Transverse colon (tissue), 4 donors: ENCODE measurements at regions not wholly inside any gene's neighbourhood (a gene's known extent, or its start where the extent isn't known, plus 50 kb on each side); places are given as distances from the start of the nearest gene placed in this dataset.

Experiments used
- DNase-seq: peaks from one replicate; pipeline ENCODE4 v3.0.0-alpha.2; 2019
- H3K27ac ChIP-seq, 4 donors: fragments of 200-600 bp; sonication (generic); 2 replicates each; pipeline ENCODE4 v1.5.1; 2016 to 2018; ENCODE audit warnings: inconsistent platforms in 4 of 4
- H3K27me3 ChIP-seq: fragments of 200-600 bp; sonication (generic); 2 replicates; pipeline ENCODE4 v1.5.1; 2017; ENCODE audit warnings: inconsistent platforms
- H3K36me3 ChIP-seq, 4 donors: fragments of 200-600 bp; sonication (generic); 2 replicates each; pipeline ENCODE4 v1.5.1; 2017 to 2019; ENCODE audit warnings: inconsistent platforms in 4 of 4
- H3K4me1 ChIP-seq, 4 donors: fragments of 200-600 bp; sonication (generic); 2 replicates each; pipeline ENCODE4 v1.5.1; 2017 to 2020; ENCODE audit warnings: inconsistent platforms in 4 of 4
- H3K4me3 ChIP-seq, 4 donors: fragments of 200-600 bp; sonication (generic); 1 replicate in 1 of 4; 2 replicates in 3 of 4; pipeline versions ENCODE4 v1.5.1 to v1.6.1; 2017 to 2019; ENCODE audit warnings: inconsistent platforms in 4 of 4
- H3K9me3 ChIP-seq, 2 donors: fragments of 200-600 bp; sonication (generic); 2 replicates each; pipeline ENCODE4 v1.5.1; 2017 to 2019; ENCODE audit warnings: inconsistent platforms in 2 of 2
- EP300 ChIP-seq: sonication (generic); formaldehyde crosslinking; IDR thresholded peaks from one replicate; pipeline ENCODE4 v1.6.1; 2017; ENCODE audit warnings: antibody characterized with exemption, low read depth
- POLR2A ChIP-seq: fragments of 450-650 bp; IDR thresholded peaks from one replicate; pipeline ENCODE4 v1.6.1; 2016; ENCODE audit warnings: antibody characterized with exemption, mild to moderate bottlenecking, moderate library complexity
- POLR2AphosphoS5 ChIP-seq, 3 donors: sonication (generic); formaldehyde crosslinking; IDR thresholded peaks; one replicate each; pipeline ENCODE4 v1.6.1; 2016; ENCODE audit warnings: antibody characterized with exemption in 3 of 3
- WGBS, 2 donors: methylation state at CpG; one replicate each; pipeline ENCODE4 v1.1.5; 2018; ENCODE audit warnings: low coverage in 1 of 2; 5-methylcytosine and 5-hydroxymethylcytosine counted together
- in situ Hi-C, 4 donors: fragments of 200-750 bp; cut with MboI; loops; one replicate each; pipeline versions ENCODE4 v1.15.0 to v1.15.1; 2017; ENCODE audit warnings: low sequenced_read_pairs in 3 of 4, low pct_ligation_motif_present in 1 of 4, low pct_unique_long_range_greater_than_20kb in 1 of 4
- intact Hi-C: fragments of 100-400 bp; cut with DNase I; formaldehyde crosslinking; loops from one replicate; pipeline ENCODE4 v1.15.1; 2023; ENCODE audit warnings: low total_unique reads
- TF ChIP-seq, protein P1 (sequence below), 5 experiments: fragments of 200-600 bp in 3 of 5; fragments of 450-650 bp in 2 of 5; sonication (generic) in 3 of 5; IDR thresholded peaks; 1 replicate in 2 of 5; 2 replicates in 3 of 5; pipeline ENCODE4 v1.5.1; 2016 to 2017; ENCODE audit warnings: antibody characterized with exemption in 5 of 5, inconsistent platforms in 3 of 5, mild to moderate bottlenecking in 2 of 5, moderate library complexity in 1 of 5

DNA sequence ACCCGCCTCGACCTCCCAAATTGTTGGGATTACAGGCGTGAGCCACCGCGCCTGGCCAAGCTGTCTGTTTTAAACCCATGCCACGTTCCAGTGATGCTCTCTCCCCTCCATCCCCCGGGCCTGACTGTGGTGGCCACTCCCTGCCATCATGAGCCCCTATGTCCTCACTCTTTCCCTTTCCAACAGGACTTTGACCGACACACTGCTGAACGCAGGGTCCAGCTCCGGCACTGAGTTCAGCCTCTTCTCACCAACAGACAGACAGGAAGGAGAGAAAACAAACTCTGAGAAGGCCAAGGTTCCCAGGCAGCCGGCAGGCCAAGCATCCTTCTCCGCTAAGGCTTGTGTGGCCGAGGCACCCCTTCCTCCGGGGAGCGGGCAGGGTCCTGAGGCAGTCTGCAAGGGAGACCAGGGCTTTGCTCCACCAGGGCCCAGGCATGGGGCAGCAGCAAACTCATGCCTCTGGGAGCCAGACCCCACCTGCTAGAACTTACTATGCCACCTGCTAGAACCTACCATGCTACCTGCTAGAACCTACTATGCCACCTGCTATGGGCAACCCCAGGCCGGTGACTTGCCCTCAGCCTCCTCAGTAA lies 152.7 kb downstream of the CRYBB2 start:
- H3K27ac ChIP-seq = no peak overlapping the region
- H3K36me3 ChIP-seq = no peaks in the 10 kb centered on the region
- no peak for TF ChIP-seq EP300
- H3K27me3 ChIP-seq = no peaks in the 10 kb centered on the region
- H3K9me3 ChIP-seq = no peaks in the 10 kb centered on the region
- in situ Hi-C loops (no loop called here), intact Hi-C loops (no loop called here)
- DNase-seq = no peak
- 74 to 91% methylated on average over 4 to 16 of the region's 16 CpGs for WGBS, 2 donors
- H3K4me1 ChIP-seq = peaks cover 0 to 15% (median 8%) of the 10 kb centered on the region in 4 donors
- no peak overlapping the region for H3K4me3 ChIP-seq

DNA sequence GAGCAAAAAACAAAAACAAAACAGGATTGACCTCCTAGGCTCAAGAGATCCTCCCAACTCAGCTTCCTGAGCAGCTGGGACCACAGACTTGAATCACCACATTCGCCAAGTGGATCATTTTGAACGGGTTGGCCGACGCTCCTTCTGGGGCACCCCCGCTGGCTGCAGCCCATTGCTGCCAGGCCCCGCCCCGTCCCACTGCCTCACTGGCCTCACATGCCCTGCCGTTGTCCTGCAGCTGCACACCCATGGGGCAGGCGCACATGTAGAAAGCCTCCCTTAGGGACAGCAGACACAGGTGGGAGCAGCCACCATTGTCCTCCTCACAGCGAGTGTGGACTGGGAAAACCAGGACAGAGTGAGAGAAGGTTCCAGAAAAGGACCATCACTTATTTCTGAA lies 154.5 kb downstream of the CRYBB2 start:
- Histone ChIP-seq H3K4me3 (no peak overlapping the region), H3K36me3 (peaks cover 0 to 7% (median 0%) of the 10 kb centered on the region in 4 donors), H3K9me3 (no peaks in the 10 kb centered on the region), H3K27ac (no peak overlapping the region), H3K27me3 (no peaks in the 10 kb centered on the region), H3K4me1 (peaks cover 0 to 2% (median 0%) of the 10 kb centered on the region in 4 donors)
- 94 to 100% methylated on average over 1 to 10 of the region's 10 CpGs for WGBS, 2 donors
- TF ChIP-seq POLR2AphosphoS5 (IDR thresholded peaks at IDR 0.05) = no peak
- TF ChIP-seq, protein P1, sequence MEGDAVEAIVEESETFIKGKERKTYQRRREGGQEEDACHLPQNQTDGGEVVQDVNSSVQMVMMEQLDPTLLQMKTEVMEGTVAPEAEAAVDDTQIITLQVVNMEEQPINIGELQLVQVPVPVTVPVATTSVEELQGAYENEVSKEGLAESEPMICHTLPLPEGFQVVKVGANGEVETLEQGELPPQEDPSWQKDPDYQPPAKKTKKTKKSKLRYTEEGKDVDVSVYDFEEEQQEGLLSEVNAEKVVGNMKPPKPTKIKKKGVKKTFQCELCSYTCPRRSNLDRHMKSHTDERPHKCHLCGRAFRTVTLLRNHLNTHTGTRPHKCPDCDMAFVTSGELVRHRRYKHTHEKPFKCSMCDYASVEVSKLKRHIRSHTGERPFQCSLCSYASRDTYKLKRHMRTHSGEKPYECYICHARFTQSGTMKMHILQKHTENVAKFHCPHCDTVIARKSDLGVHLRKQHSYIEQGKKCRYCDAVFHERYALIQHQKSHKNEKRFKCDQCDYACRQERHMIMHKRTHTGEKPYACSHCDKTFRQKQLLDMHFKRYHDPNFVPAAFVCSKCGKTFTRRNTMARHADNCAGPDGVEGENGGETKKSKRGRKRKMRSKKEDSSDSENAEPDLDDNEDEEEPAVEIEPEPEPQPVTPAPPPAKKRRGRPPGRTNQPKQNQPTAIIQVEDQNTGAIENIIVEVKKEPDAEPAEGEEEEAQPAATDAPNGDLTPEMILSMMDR (IDR thresholded peaks at IDR 0.05) = no peak
- TF ChIP-seq POLR2A = no peak
- TF ChIP-seq EP300 = no peak
- no peak for DNase-seq
- intact Hi-C loops = no loop called here
- in situ Hi-C loops = no loop called here

DNA sequence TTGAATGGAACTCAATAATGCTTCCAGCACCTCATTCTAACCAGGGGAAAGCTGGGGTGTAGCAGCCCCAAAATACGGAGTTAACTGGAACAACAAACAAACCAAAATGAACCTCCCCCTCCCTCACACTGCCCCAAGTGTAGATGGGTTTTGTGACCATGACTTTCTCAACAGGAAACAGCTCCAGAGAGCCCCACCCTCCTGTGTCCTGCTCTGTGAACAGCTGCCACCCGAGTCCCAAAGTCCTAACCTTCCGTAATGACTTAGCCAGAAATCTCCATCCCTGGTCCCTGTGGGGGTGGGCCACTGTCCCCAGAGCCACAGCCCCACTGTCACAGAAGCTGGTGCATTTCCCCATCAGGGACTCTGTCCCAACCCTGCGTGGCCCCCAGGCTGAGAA lies 155.4 kb downstream of the CRYBB2 start:
- 49% methylated on average over 4 of the region's 4 CpGs; no CpG with 5 or more reads in 1 of the 2 donors for WGBS, 2 donors
- no peak for TF ChIP-seq POLR2A
- TF ChIP-seq POLR2AphosphoS5 (IDR thresholded peaks at IDR 0.05) = no peak
- TF ChIP-seq, protein P1 (IDR thresholded peaks at IDR 0.05) = no peak
- TF ChIP-seq EP300 = no peak
- peak; percentile 19 for DNase-seq
- Histone ChIP-seq H3K4me1 (no peaks in the 10 kb centered on the region), H3K27ac (peak overlapping the region in 1 of 4 donors; percentile 2), H3K36me3 (peaks cover 0 to 7% (median 0%) of the 10 kb centered on the region in 4 donors), H3K4me3 (no peak overlapping the region), H3K9me3 (no peaks in the 10 kb centered on the region), H3K27me3 (no peaks in the 10 kb centered on the region)
- intact Hi-C loops = no loop called here
- in situ Hi-C loops = no loop called here

- no peaks in the 10 kb centered on the region for H3K9me3 ChIP-seq
- peaks cover 0 to 7% (median 0%) of the 10 kb centered on the region in 4 donors for H3K36me3 ChIP-seq
- no peak overlapping the region for H3K4me3 ChIP-seq
- WGBS, 2 donors = 89% methylated on average over 11 of the region's 11 CpGs; no CpG with 5 or more reads in 1 of the 2 donors
- TF ChIP-seq EP300 (no peak), POLR2A (no peak), POLR2AphosphoS5 (IDR thresholded peaks at IDR 0.05) (no peak)
- TF ChIP-seq, protein P1 (IDR thresholded peaks at IDR 0.05) = no peak
- no peaks in the 10 kb centered on the region for H3K4me1 ChIP-seq
- intact Hi-C loops = no loop called here
- no peak overlapping the region for H3K27ac ChIP-seq
- no peaks in the 10 kb centered on the region for H3K27me3 ChIP-seq
- in situ Hi-C loops = no loop called here
- DNase-seq = no peak
Measured at GRCh38 chr22:25375683-25376082, 156.2 kb downstream of the CRYBB2 start.

- Histone ChIP-seq H3K27ac (no peak overlapping the region), H3K36me3 (peaks cover 0 to 7% (median 0%) of the 10 kb centered on the region in 4 donors), H3K4me3 (no peak overlapping the region), H3K4me1 (no peaks in the 10 kb centered on the region), H3K9me3 (no peaks in the 10 kb centered on the region), H3K27me3 (no peaks in the 10 kb centered on the region)
- in situ Hi-C loops (no loop called here), intact Hi-C loops (no loop called here)
- 92 to 94% methylated on average over 6 of the region's 6 CpGs for WGBS, 2 donors
- TF ChIP-seq EP300 = no peak
- no peak for TF ChIP-seq POLR2A
- TF ChIP-seq POLR2AphosphoS5 (IDR thresholded peaks at IDR 0.05) = no peak
- TF ChIP-seq, protein P1 (IDR thresholded peaks at IDR 0.05) = no peak
- no peak for DNase-seq
Measured at GRCh38 chr22:25377699-25378098, 158.3 kb downstream of the CRYBB2 start.
